GM20431 (cell line): ENCODE measurements at regions not wholly inside any gene's neighbourhood (a gene's known extent, or its start where the extent isn't known, plus 50 kb on each side); places are given as distances from the start of the nearest gene placed in this dataset.

ENCODE experiments used
- in situ Hi-C: fragments of 300-500 bp; cut with MseI, MboI; formaldehyde crosslinking; loops from one replicate; pipeline ENCODE4 v1.15.0; 2020; ENCODE audit warnings: low sequenced_read_pairs; ENCODE audit not compliant: unreplicated experiment

- in situ Hi-C loops: no loop called here
Observed at GRCh38 chr11:97445561-97445960, 1055.7 kb downstream of the JRKL start.

- in situ Hi-C loops: no loop called here
Observed at GRCh38 chr11:97451441-97451840, 1061.6 kb downstream of the JRKL start.

- in situ Hi-C loops: no loop called here
Observed at GRCh38 chr11:97454988-97455387, 1065.2 kb downstream of the JRKL start.

GRCh38 chr11:97460091-97460490, 1070.3 kb downstream of the JRKL start:
- in situ Hi-C loops: no loop called here

GRCh38 chr11:97461044-97461880, 1071.4 kb downstream of the JRKL start:
- in situ Hi-C loops: no loop called here

GRCh38 chr11:97461934-97462333, 1072.1 kb downstream of the JRKL start:
- in situ Hi-C loops: no loop called here

GRCh38 chr11:97463891-97464290, 1074.1 kb downstream of the JRKL start:
- in situ Hi-C loops: no loop called here

- in situ Hi-C loops: no loop called here
Observed at GRCh38 chr11:97471480-97471879, 1081.7 kb downstream of the JRKL start.

- in situ Hi-C loops: no loop called here
Observed at GRCh38 chr11:97487387-97487786, 1097.6 kb downstream of the JRKL start.

GRCh38 chr11:97498891-97499290, 1109.1 kb downstream of the JRKL start:
- in situ Hi-C loops: no loop called here

- in situ Hi-C loops: no loop called here
Observed at GRCh38 chr11:97502201-97502600, 1112.4 kb downstream of the JRKL start.

- in situ Hi-C loops: no loop called here
Observed at GRCh38 chr11:97506076-97506759, 1116.4 kb downstream of the JRKL start.

GRCh38 chr11:97514446-97514845, 1124.6 kb downstream of the JRKL start:
- in situ Hi-C loops: no loop called here

- in situ Hi-C loops: no loop called here
Observed at GRCh38 chr11:97516688-97517087, 1126.9 kb downstream of the JRKL start.

- in situ Hi-C loops: no loop called here
Observed at GRCh38 chr11:97525273-97525672, 1135.5 kb downstream of the JRKL start.

GRCh38 chr11:97537407-97538150, 1147.8 kb downstream of the JRKL start:
- in situ Hi-C loops: no loop called here

GRCh38 chr11:97544431-97544830, 1154.6 kb downstream of the JRKL start:
- in situ Hi-C loops: no loop called here

- in situ Hi-C loops: no loop called here
Observed at GRCh38 chr11:97548280-97548679, 1158.5 kb downstream of the JRKL start.

- in situ Hi-C loops: no loop called here
Observed at GRCh38 chr11:97557399-97557798, 1167.6 kb downstream of the JRKL start.

GRCh38 chr11:97567801-97568200, 1178.0 kb downstream of the JRKL start:
- in situ Hi-C loops: no loop called here

GRCh38 chr11:97570636-97571035, 1180.8 kb downstream of the JRKL start:
- in situ Hi-C loops: no loop called here
